COLO668 (cell line): ENCODE measurements at regions not wholly inside any gene's neighbourhood (a gene's known extent, or its start where the extent isn't known, plus 50 kb on each side); places are given as distances from the start of the nearest gene placed in this dataset.

Experiments used
- DNase-seq: peaks from one replicate; lab custom pipeline; 2025; ENCODE audit not compliant: unreplicated experiment; lab: John Stamatoyannopoulos, UW

DNA sequence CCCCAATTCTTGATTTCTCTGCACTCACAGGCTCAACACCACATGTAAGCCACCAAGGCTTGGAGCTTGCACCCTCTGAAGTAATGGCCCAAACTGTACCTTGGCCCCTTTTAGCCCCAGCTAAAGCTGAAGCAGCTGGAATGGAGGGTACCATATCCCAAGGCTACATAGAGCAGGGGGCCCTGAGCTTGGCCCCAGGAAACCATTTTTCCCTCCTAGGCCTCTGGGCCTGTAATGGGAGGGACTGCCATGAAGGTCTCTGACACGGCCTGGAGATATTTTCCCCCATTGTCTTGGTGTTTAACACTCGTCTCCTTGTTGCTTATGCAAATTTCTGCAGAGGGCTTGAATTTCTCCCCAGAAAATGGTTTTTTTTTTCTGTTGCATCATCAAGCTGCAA, 69.7 kb downstream of the SKA1 start:
- DNase-seq = no peak

- no peak for DNase-seq
Observed at GRCh38 chr18:50446629-50447028, 71.8 kb downstream of the SKA1 start.

- DNase-seq = no peak
Observed at GRCh38 chr18:50447102-50447741, 72.4 kb downstream of the SKA1 start.

DNA sequence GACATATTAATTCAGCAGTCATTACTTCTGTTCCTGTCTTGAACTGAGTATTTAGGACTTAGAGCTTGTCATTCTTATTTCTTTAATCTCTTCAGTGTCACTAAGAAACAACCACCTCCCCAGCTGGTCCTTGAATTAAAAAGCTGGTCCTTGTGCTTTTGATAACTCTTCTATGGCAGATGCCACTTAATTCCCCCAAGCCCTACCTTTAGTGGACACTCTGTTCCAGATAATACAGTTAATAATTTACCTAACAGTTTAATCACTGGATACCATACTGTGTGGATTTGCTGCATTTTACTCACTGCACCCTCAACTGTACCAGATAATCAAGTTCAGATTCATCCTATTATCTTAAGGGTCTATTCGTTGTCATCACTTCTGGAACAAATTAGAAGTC, 73.1 kb downstream of the SKA1 start:
- no peak for DNase-seq

- no peak for DNase-seq
Observed at GRCh38 chr18:50451100-50451842, 76.4 kb downstream of the SKA1 start.

DNA sequence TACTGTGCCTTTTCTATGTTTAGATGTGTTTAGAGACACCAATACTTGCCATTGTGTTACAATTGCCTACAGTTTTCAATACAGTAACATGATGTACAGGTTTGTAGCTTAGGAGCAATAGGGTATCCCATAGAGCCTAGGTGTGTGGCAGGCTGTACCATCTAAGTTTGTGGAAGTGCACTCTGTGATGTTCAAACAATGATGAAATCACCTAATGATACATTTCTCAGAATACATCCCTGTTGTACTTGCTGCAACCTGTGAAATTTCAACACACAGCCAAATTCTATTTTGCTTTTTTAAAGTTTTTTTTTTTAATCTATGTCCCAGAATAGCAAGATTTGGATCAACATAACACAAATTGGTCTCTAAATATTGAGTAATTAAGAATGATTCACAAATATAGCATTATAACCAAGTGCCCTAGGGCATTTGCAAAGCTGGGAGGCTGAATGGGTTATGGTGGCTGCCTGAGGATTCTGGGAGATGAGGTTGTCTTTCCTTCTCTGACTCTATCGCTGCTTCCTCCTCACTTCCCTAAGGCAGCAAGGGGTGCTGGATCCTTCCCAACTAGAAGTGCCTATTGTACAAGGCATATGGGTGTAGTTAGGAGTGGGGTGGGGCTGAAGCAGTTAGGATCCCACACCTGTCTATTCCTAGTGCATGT, 78.3 kb downstream of the SKA1 start:
- no peak for DNase-seq

- no peak for DNase-seq
Observed at GRCh38 chr18:50453732-50454131, 78.9 kb downstream of the SKA1 start.

DNA sequence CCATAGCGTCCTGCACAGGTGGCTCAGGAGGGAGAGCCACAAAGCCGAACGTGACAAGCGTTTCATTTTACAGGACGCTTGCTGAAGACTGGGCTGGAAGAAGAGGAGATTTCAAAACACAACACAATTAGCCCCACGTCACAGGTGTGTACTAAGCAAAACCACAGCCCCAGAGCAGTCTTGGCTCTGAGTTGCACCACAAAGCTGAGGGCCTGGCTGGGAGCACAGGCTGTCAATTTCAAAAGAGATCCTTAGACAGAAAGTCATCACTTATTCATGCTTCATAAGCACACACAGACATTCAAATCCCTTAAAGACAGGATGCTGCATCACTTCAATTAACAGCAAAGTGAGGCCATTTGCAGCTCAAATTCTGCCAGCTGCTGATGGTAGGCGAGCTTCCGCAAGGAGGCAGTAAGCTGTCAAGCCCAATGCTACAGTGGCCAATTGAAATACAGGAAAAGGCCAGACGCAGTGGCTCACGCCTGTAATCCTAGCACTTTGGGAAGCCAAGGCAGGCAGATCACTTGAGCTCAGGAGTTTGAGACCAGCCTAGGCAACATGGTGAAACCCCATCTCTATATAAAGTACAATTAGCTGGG, 79.6 kb downstream of the SKA1 start:
- DNase-seq = no peak

DNA sequence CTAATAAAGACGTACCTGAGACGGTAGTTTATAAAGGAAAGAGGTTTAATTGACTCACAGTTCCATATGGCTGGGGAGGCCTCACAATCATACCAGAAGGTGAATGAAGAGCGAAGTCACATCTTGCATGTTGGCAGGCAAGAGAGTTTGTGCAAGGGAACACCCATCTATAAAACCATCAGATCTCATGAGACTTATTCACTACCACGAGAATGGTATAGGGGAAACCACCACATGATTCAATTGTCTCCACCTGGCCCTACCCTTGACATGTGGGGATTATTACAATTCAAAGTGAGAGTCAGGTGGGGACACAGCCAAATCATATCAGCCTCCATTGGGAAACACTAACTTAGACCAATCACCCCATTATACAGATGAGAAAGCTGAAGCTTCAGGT, 81.4 kb downstream of the SKA1 start:
- DNase-seq = no peak

DNA sequence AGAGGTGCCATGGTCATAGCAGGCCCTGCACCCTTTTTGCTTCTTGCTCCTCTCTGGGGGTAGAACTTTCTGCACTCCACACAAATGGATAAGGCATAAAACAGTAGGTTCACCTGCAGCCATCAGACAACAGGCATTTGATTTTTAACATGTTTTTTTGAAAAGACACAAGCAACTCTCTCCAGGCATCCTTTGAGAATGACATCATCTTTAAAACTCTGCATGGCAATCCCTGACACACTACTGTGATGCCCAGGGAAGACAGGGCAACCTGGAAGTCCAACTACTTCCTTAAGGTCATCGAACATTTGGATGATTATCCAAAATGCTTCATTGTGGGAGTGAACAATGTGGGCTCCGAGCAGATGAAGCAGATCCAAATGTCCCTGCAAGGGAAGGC, 82.8 kb downstream of the SKA1 start:
- no peak for DNase-seq

DNA sequence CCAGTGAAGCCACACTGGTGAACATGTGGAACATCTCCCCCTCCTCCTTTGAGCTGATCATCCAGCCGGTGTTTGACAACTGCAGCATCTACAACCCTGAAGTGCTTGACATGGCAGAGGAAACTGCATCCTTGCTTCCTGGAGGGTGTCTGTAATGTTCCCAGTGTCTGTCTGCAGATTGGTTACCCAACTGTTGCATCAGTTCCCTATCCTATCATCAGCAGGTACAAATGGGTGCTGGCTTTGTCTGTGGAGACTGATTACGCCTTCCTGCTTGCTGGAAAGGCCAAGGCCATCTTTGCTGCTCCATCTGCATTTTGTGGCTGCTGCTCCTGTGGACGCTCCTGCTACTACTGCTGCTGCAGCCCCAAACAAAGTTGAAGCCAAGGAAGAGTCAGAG, 83.5 kb downstream of the SKA1 start:
- no peak for DNase-seq

DNA sequence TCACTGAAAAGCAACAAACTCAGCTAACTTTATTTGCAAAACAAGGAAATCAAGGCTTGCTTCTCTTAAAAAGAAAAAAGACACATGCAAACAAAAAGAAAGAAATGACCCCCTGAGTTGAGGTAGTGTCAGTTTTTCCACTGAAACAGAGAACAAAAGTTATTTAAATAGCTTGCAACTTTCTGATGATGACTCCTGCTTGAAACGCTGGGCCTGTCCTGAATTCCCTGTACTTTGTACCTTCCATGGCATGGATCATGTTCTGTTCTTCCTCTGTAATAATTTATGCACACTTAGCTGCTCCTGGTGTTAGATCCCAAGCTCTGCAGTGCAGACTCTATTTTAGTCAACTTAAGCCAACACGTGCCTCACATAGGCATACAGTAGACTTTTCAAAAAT, 84.0 kb downstream of the SKA1 start:
- DNase-seq = no peak

DNA sequence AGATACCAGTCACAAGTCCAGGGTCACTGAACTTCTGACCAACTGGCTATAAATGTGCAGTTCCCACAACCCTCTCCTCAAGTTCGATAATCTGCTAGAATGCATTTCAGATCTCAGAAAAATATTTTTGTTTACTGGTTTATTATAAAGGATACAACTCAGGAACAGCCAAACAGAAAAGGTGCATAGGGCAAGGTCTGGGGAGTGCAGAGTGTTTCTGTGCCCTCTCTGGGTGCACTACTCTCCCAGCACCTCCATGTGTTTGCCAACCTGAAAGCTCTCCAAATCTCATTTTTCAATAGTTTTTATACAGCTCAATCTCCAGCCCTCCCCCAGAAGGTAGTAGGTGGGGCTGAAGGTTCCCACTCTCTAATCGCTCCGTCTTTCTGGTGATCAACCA, 85.2 kb downstream of the SKA1 start:
- DNase-seq = no peak

DNA sequence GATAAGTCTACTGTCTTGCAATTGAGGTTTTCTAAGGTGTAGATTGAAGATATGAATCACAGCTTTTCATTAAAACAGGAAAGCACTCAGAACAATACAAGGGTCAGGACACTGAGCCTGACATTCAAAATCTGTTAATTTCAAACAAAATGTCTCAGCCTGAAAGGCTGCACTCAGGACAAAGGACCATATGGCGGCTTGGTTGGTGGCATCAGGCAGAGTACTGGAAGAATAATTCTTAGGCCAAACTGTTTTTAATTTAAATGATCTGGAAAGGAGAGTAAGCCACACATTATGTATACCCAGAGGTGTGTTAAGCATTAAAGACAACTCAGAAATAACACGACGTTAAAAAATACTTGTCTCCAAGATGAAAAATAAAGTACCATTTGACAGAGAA, 85.9 kb downstream of the SKA1 start:
- no peak for DNase-seq

- no peak for DNase-seq
Observed at GRCh38 chr18:50461251-50461650, 86.4 kb downstream of the SKA1 start.

DNA sequence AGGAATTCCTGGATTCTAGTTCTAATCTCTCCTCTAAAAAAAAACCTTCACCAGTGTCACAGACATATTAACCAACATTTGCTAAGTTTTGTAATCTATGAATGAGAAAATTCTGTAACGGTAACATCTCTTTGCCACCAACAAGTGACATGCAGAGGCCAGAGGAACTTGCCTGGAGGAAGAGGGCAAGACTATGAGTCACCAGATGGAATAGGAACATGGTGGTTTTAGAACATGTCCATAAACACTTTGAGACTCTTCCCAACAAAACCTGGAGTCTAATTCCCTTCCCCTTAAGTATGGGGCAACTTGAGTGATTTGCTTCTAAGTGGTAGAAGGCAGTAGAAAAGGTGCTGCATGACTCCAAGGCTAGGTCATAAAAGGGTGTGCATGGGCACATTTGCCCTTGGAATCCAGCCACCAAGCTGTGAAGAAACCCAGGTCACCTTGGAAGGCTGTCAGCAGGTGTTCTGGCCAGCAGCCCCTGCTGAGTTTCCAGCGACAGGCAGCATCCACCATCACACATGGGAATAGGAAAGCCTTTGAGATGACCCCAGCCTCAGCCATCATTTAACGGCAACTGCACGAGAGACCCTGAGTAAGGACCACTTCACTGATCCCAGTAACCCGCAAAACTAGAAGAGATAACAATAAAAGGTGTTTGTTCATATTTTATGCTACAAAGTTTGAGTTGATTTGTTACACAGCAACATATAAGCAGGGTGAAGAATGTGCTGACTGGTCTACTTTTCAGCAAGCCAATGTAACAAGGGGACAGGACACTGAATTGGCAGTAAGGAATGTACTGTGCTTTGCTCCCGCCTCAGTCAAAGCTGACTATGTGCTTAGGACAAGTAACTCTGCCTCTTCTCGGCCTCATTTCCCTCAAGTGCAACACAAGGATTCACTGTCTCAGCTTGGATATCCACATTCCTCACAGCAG, 90.6 kb downstream of the SKA1 start:
- DNase-seq = no peak

DNA sequence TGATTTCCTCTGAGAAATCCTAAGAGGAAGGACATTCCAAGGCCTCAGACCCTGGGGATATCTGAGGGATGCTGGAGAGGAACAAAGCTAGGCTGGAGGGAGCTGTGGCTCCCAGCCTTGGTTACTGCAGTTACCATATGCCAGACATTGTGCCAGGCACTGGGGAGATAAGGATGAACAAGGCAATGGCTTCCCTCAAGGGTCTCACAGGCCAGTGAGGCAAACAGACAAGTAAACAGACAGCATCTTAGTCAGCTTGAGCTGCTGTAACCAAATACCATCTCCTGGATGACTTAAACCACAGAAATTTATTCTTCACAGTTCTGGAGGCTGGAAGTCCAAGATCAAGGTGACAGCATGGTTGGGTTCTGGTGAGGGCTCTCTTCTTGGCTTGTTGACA, 91.8 kb downstream of the SKA1 start:
- DNase-seq = no peak

DNA sequence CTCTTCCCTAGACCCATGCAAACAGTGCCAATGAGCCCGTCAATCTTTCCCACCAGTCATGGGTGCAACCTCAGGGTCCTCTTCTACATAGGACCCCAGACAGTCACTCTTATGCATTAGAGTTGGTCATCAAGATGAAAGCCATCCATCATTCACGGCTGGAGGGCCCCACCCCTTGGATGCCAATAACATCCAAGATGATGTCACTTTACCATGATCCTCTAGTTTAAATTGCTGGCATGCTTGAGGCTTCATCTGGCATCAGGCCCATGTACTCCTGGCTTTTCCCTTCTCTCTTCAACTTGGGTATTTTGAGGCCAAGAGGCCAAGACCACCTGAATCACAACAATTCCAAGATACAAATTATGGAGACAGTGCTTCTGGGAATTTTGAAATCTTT, 91.1 kb upstream of the MAPK4 start:
- DNase-seq = no peak

- DNase-seq = no peak
Observed at GRCh38 chr18:50469380-50469781, 90.5 kb upstream of the MAPK4 start.

DNA sequence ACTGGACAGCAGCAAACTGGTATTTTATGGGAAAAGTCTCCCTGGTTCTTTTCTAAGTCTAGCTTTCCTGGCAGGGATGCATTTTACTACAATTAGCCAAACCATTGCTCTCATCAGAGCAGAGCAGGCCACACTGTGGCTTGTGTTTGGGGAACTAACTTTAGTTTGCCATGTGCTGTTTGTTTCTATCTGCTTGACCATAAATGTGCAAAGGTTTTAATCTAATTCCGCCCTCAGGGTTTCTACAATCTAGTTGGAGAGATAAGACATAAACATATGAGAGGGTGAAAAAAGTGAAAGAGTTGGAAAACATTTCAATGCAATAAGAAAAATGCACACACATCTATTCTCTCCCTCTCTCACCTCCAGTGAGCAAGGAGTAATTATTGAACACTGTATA, 86.9 kb upstream of the MAPK4 start:
- no peak for DNase-seq

GRCh38 chr18:50473881-50474280, 86.0 kb upstream of the MAPK4 start:
- peak; percentile 89 for DNase-seq
